ENCODE measurements at regions not wholly inside any gene's neighbourhood (a gene's known extent, or its start where the extent isn't known, plus 50 kb on each side); places are given as distances from the start of the nearest gene placed in this dataset.

DNA sequence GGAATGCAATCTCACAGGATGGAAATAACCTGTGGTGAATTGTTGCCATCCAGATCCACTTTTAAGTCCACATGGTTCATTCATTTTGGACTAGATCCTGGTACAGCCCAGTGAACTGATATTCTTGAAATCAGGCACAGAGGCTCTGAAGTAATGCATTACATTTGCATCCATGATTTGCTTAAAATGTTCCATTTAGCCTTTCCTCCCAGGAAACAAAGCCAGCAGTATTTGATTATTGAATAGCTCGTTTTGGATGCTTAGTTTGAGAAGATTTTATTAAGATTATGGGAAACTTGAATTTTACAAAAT is 995.8 kb upstream of the CDH2 start:
- Histone ChIP-seq H3K36me3 (no peaks in the 10 kb centered on the region), H3K27ac (no peak overlapping the region), H3K4me3 (no peak overlapping the region), H3K9me3 (ENCODE audit: low read depth) (no peaks in the 10 kb centered on the region), H3K4me1 (ENCODE audit: low read depth) (no peaks in the 10 kb centered on the region), H3K27me3 (no peaks in the 10 kb centered on the region)
- DNase-seq (ENCODE audit: low read depth in 1 of 2, low spot score in 1 of 2) = no peak
- TF ChIP-seq, protein P1, sequence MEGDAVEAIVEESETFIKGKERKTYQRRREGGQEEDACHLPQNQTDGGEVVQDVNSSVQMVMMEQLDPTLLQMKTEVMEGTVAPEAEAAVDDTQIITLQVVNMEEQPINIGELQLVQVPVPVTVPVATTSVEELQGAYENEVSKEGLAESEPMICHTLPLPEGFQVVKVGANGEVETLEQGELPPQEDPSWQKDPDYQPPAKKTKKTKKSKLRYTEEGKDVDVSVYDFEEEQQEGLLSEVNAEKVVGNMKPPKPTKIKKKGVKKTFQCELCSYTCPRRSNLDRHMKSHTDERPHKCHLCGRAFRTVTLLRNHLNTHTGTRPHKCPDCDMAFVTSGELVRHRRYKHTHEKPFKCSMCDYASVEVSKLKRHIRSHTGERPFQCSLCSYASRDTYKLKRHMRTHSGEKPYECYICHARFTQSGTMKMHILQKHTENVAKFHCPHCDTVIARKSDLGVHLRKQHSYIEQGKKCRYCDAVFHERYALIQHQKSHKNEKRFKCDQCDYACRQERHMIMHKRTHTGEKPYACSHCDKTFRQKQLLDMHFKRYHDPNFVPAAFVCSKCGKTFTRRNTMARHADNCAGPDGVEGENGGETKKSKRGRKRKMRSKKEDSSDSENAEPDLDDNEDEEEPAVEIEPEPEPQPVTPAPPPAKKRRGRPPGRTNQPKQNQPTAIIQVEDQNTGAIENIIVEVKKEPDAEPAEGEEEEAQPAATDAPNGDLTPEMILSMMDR (IDR thresholded peaks at IDR 0.05; ENCODE audit: low read depth, low read length) = no peak

DNA sequence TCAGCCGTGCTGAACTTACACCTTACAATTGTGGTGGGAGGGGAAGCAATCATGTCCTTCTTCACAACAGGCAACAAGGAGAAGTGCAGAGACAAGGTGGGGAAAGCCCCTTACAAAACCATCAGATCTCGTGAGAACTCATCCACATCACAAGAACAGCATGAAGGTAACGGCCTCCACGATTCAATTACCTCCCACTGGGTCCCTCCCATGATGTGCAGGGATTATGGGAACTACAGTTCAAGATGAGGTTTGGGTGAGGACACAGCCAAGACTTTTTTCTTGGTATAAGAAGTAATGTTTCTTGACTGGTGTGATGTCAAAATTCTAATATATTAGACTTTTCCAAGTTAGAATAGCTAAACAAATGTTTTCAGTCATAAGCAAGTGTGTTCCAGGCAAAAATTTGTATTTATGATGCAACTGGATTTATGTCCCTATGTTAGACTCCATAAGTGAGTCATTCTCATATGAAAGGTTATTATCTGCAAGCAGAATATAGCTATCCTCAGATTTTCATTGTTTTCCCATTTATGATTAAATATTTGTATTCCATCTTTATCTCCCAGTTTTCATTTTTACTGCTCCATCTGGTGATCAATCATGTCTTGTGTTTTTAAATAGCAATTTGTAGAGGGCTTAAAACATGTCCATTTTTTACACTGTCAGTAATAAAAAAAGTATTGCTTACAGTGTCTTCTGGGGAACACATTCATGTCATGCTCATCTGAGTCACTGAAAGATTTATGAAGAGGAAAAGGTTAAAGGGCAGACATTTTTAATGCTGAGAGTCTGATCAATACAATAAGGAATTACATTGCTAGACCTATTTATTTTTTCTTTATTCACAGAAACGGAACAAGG is 995.2 kb upstream of the CDH2 start:
- TF ChIP-seq, protein P1 (IDR thresholded peaks at IDR 0.05; ENCODE audit: low read depth, low read length) = no peak
- H3K27ac ChIP-seq = no peak overlapping the region
- no peak overlapping the region for H3K4me3 ChIP-seq
- no peaks in the 10 kb centered on the region for H3K4me1 ChIP-seq (ENCODE audit: low read depth)
- H3K36me3 ChIP-seq = no peaks in the 10 kb centered on the region
- no peaks in the 10 kb centered on the region for H3K27me3 ChIP-seq
- peak in 1 of 2 donors; percentile 27 for DNase-seq (ENCODE audit: low read depth in 1 of 2, low spot score in 1 of 2)
- no peaks in the 10 kb centered on the region for H3K9me3 ChIP-seq (ENCODE audit: low read depth)

DNA sequence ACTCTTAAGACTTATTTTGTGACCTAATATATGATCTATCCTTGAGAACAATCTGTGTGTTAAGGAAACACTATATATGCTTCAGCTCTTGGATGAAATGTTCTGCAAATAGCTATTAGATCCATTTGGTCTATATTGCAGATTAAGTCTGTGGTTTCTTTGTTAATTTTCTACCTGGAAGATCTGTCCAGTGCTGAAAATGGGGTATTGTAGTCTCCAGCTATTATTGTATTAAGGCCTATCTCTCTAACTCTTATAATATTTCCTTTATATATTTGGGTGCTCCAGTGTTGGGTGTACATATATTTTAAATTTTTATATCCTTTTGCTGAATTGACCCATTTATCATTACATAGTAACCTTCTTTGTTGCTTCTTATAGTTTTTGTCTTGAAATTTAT is 992.7 kb upstream of the CDH2 start:
- H3K4me3 ChIP-seq = no peak overlapping the region

DNA sequence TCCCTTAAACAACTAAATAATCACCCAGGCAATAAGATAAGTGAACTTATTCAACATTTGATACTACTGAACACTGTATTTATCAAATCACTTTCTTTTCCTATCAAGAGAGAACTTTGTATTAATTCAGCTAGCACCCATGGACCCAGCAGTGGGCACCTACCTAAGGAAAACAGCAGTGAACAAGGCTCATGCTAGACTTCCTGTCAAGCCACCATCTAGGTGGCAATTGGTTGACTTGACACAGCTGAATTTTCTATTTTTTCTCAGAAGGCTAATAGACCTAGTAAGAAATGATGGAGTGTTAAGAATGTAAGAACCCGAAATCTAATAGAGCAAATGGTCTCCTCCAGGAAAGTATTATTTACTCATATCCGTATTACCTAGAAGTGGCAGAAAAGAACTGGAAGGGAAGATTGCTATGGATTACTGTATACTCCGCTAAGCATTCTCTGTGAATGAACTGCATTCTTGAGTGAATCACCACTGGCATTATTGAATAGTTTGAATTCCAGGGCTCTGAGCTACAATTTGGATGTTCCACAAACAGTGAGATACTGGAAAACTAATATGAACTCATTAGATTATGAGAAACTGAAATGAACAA is 988.2 kb upstream of the CDH2 start:
- no peak overlapping the region for H3K27ac ChIP-seq
- H3K27me3 ChIP-seq = no peaks in the 10 kb centered on the region
- DNase-seq (ENCODE audit: low read depth in 1 of 2, low spot score in 1 of 2) = peak; percentile 5 to 89
- H3K36me3 ChIP-seq = no peaks in the 10 kb centered on the region
- TF ChIP-seq, protein P1 (IDR thresholded peaks at IDR 0.05; ENCODE audit: low read depth, low read length) = no peak
- no peaks in the 10 kb centered on the region for H3K9me3 ChIP-seq (ENCODE audit: low read depth)
- no peaks in the 10 kb centered on the region for H3K4me1 ChIP-seq (ENCODE audit: low read depth)
- H3K4me3 ChIP-seq = no peak overlapping the region

More for the DNA sequence above, 992.7 kb upstream of the CDH2 start:
- TF ChIP-seq, protein P1 (IDR thresholded peaks at IDR 0.05; ENCODE audit: low read depth, low read length) = no peak
- Histone ChIP-seq H3K4me1 (ENCODE audit: low read depth) (no peaks in the 10 kb centered on the region), H3K27ac (no peak overlapping the region), H3K36me3 (no peaks in the 10 kb centered on the region), H3K9me3 (ENCODE audit: low read depth) (no peaks in the 10 kb centered on the region), H3K27me3 (no peaks in the 10 kb centered on the region)
- DNase-seq (ENCODE audit: low read depth in 1 of 2, low spot score in 1 of 2) = no peak

DNA sequence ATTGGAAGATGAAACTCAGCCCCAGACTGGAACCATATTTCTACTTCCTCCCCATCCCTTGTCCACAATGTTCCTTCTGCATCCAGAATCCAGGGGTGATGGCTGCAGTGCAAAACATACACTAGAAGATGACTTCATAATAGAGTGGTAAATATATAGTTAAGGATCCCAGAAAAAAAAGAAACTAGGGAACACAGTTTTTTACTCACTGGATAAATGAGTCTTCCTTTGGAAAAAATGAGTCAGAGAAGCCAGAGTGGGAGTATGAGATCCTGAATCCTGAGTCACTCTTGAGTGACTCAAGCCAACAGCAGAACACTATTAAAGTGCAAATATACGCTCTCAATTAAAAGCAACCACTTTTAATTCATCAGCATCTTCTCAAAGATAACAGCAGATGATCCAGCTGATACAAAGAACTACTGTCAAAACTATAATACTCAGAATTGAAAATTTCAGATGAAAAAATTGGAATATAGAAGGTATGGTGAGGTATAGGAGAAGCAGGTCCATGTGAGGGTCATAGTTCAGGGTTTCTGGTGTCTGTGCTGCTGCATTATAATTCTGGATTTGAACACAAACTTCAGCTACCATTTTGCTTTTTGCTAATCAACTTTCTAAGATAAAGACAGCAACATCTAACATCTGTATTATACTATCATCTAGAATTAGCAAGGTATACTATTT is 987.2 kb upstream of the CDH2 start:
- Histone ChIP-seq H3K27me3 (no peaks in the 10 kb centered on the region), H3K4me1 (ENCODE audit: low read depth) (no peaks in the 10 kb centered on the region), H3K36me3 (no peaks in the 10 kb centered on the region), H3K4me3 (no peak overlapping the region), H3K27ac (no peak overlapping the region), H3K9me3 (ENCODE audit: low read depth) (no peaks in the 10 kb centered on the region)
- TF ChIP-seq, protein P1 (IDR thresholded peaks at IDR 0.05; ENCODE audit: low read depth, low read length) = no peak
- DNase-seq (ENCODE audit: low read depth in 1 of 2, low spot score in 1 of 2) = peak in 1 of 2 donors; percentile 93
